Mesenchymal stem cell (in vitro differentiated cells and primary cell): ENCODE measurements at regions not wholly inside any gene's neighbourhood (a gene's known extent, or its start where the extent isn't known, plus 50 kb on each side); places are given as distances from the start of the nearest gene placed in this dataset.
A peak's percentile ranks its signal among the peaks of the same experiment; 100 is the strongest.

ENCODE experiments used
- DNase-seq: peaks from one replicate; pipeline ENCODE4 v3.0.0-alpha.2; 2013
- H2AFZ ChIP-seq: one replicate; pipeline ENCODE4 v1.6.1; 2013; ENCODE audit warnings: low read depth, mild to moderate bottlenecking, control low read depth, inconsistent platforms, low read length, moderate library complexity
- H2AK5ac ChIP-seq: 2 replicates; pipeline ENCODE4 v1.6.1; 2013; ENCODE audit warnings: low read length, moderate library complexity, mild to moderate bottlenecking, inconsistent platforms; ENCODE audit not compliant: severe bottlenecking
- H2BK120ac ChIP-seq: one replicate; pipeline ENCODE4 v1.6.1; 2013; ENCODE audit warnings: low read depth, mild to moderate bottlenecking, inconsistent platforms, low read length, moderate library complexity
- H2BK12ac ChIP-seq, 2 experiments: one replicate each; pipeline ENCODE4 v1.6.1; 2013; ENCODE audit warnings: inconsistent platforms in 2 of 2, low read length in 2 of 2, mild to moderate bottlenecking in 2 of 2, moderate library complexity in 2 of 2, control low read depth in 1 of 2
- H2BK15ac ChIP-seq: one replicate; pipeline ENCODE4 v1.6.1; 2013; ENCODE audit warnings: mild to moderate bottlenecking, low read depth, inconsistent platforms; ENCODE audit not compliant: poor library complexity, severe bottlenecking
- H2BK5ac ChIP-seq: 2 replicates; pipeline ENCODE4 v1.6.1; 2013; ENCODE audit warnings: low read depth, mild to moderate bottlenecking, low read length, control low read depth, inconsistent platforms; ENCODE audit not compliant: poor library complexity, severe bottlenecking
- H3K14ac ChIP-seq, 2 experiments: one replicate each; pipeline ENCODE4 v1.6.1; 2013; ENCODE audit warnings: inconsistent platforms in 2 of 2, low read length in 2 of 2, control low read depth in 1 of 2, mild to moderate bottlenecking in 1 of 2, moderate library complexity in 1 of 2
- H3K18ac ChIP-seq, 2 experiments: one replicate each; pipeline ENCODE4 v1.6.1; 2013; ENCODE audit warnings: inconsistent platforms in 2 of 2, low read length in 2 of 2, control low read depth in 1 of 2, low read depth in 1 of 2, mild to moderate bottlenecking in 1 of 2
- H3K23ac ChIP-seq, 2 experiments: one replicate each; pipeline ENCODE4 v1.6.1; 2013; ENCODE audit warnings: inconsistent platforms in 2 of 2, low read length in 2 of 2, mild to moderate bottlenecking in 2 of 2, moderate library complexity in 2 of 2, control low read depth in 1 of 2
- H3K27ac ChIP-seq: 2 replicates; pipeline ENCODE4 v1.5.1; 2013; ENCODE audit warnings: mild to moderate bottlenecking, moderate library complexity, low read length, control low read depth, inconsistent platforms; ENCODE audit not compliant: poor library complexity, severe bottlenecking
- H3K27me3 ChIP-seq, 2 experiments: 2 replicates each; pipeline versions ENCODE4 v1.6.1 to v1.7.0; 2013; ENCODE audit warnings: low read length in 2 of 2, mild to moderate bottlenecking in 2 of 2, moderate library complexity in 2 of 2, control low read depth in 1 of 2, inconsistent platforms in 1 of 2; ENCODE audit not compliant: control insufficient read depth in 1 of 2, insufficient read depth in 1 of 2
- H3K36me3 ChIP-seq, 2 experiments: 2 replicates each; pipeline versions ENCODE4 v1.6.1 to v1.7.0; 2013; ENCODE audit warnings: low read length in 2 of 2, control low read depth in 1 of 2, inconsistent platforms in 1 of 2, low read depth in 1 of 2, mild to moderate bottlenecking in 1 of 2; ENCODE audit not compliant: insufficient read depth in 2 of 2, control insufficient read depth in 1 of 2
- H3K4ac ChIP-seq, 2 experiments: one replicate each; pipeline ENCODE4 v1.6.1; 2013; ENCODE audit warnings: inconsistent platforms in 2 of 2, low read length in 2 of 2, mild to moderate bottlenecking in 2 of 2, moderate library complexity in 2 of 2, control low read depth in 1 of 2, low read depth in 1 of 2
- H3K4me1 ChIP-seq: 2 replicates; pipeline ENCODE4 v1.6.1; 2013; ENCODE audit warnings: low read depth, low read length, control low read depth; ENCODE audit not compliant: control insufficient read depth, insufficient read depth
- H3K4me2 ChIP-seq: 2 replicates; pipeline ENCODE4 v1.6.1; 2013; ENCODE audit warnings: low read length, mild to moderate bottlenecking, inconsistent platforms; ENCODE audit not compliant: poor library complexity, severe bottlenecking
- H3K4me3 ChIP-seq, 2 experiments: 2 replicates each; pipeline versions ENCODE4 v1.5.1 to v1.7.0; 2013; ENCODE audit warnings: low read length in 2 of 2, mild to moderate bottlenecking in 2 of 2, control low read depth in 1 of 2, low read depth in 1 of 2; ENCODE audit not compliant: insufficient read depth in 1 of 2
- H3K79me1 ChIP-seq: replicated peaks from 2 replicates; pipeline ENCODE4 v1.6.1; 2013; ENCODE audit warnings: mild to moderate bottlenecking, control low read depth, low read length, inconsistent platforms; ENCODE audit not compliant: poor library complexity, severe bottlenecking
- H3K9ac ChIP-seq: 2 replicates; pipeline ENCODE4 v1.7.0; 2013; ENCODE audit warnings: mild to moderate bottlenecking, low read length, moderate library complexity
- H3K9me3 ChIP-seq: 2 replicates; pipeline ENCODE4 v1.7.0; 2013; ENCODE audit warnings: mild to moderate bottlenecking, low read length; ENCODE audit not compliant: control insufficient read depth
- H4K8ac ChIP-seq: one replicate; pipeline ENCODE4 v1.6.1; 2013; ENCODE audit warnings: inconsistent platforms, mild to moderate bottlenecking, low read length, moderate library complexity
- H4K91ac ChIP-seq: one replicate; pipeline ENCODE4 v1.6.1; 2013; ENCODE audit warnings: mild to moderate bottlenecking, low read length, inconsistent platforms
- WGBS: methylation state at CpG from one replicate; pipeline ENCODE4 v1.1.7; 2013; ENCODE audit warnings: mixed read lengths; 5-methylcytosine and 5-hydroxymethylcytosine counted together

GRCh38 chr2:47232738-47233415 is 56.6 kb upstream of the CALM2 start:
- Histone ChIP-seq H3K18ac (no peak overlapping the region), H3K27ac (peak overlapping the region; percentile 68), H2BK12ac (no peak overlapping the region), H3K9me3 (no peaks in the 10 kb centered on the region), H3K4me1 (peaks cover 16% of the 10 kb centered on the region), H3K23ac (no peak overlapping the region), H3K4me2 (no peak overlapping the region), H4K8ac (no peak overlapping the region), H2AK5ac (peak overlapping the region; percentile 11), H2AFZ (no peak overlapping the region), H3K14ac (no peak overlapping the region), H3K36me3 (no peaks in the 10 kb centered on the region), H2BK120ac (no peak overlapping the region), H2BK15ac (no peak overlapping the region), H3K4me3 (no peak overlapping the region), H3K79me1 (no peaks in the 10 kb centered on the region), H3K27me3 (no peaks in the 10 kb centered on the region), H2BK5ac (no peak overlapping the region), H4K91ac (no peak overlapping the region), H3K9ac (no peak overlapping the region), H3K4ac (no peak overlapping the region)
- peak; percentile 64 for DNase-seq
- WGBS, result 58% methylated on average over 8 of the region's 8 CpGs

GRCh38 chr2:47230418-47230817 is 54.1 kb upstream of the CALM2 start:
- H4K8ac ChIP-seq, result no peak overlapping the region
- no peak overlapping the region for H3K23ac ChIP-seq
- 89% methylated on average over 4 of the region's 4 CpGs for WGBS
- H3K18ac ChIP-seq, result no peak overlapping the region
- no peak overlapping the region for H3K14ac ChIP-seq
- H2BK12ac ChIP-seq, result no peak overlapping the region
- H3K27ac ChIP-seq, result no peak overlapping the region
- H3K4me2 ChIP-seq, result no peak overlapping the region
- H3K36me3 ChIP-seq, result no peaks in the 10 kb centered on the region
- peak; percentile 80 for DNase-seq
- H2AFZ ChIP-seq, result no peak overlapping the region
- H3K4me3 ChIP-seq, result no peak overlapping the region
- no peaks in the 10 kb centered on the region for H3K79me1 ChIP-seq
- H3K4ac ChIP-seq, result no peak overlapping the region
- H2BK5ac ChIP-seq, result no peak overlapping the region
- peak overlapping the region; percentile 76 for H3K9ac ChIP-seq
- H3K4me1 ChIP-seq, result peaks cover 18% of the 10 kb centered on the region
- no peak overlapping the region for H2AK5ac ChIP-seq
- H3K9me3 ChIP-seq, result no peaks in the 10 kb centered on the region
- no peak overlapping the region for H4K91ac ChIP-seq
- no peak overlapping the region for H2BK120ac ChIP-seq
- H2BK15ac ChIP-seq, result no peak overlapping the region
- H3K27me3 ChIP-seq, result no peaks in the 10 kb centered on the region

GRCh38 chr2:47227532-47228279 is 51.4 kb upstream of the CALM2 start:
- no peak overlapping the region for H4K8ac ChIP-seq
- WGBS, result 43% methylated on average over 7 of the region's 9 CpGs
- H2AK5ac ChIP-seq, result peak overlapping the region; percentile 75
- no peak overlapping the region for H3K27ac ChIP-seq
- peak overlapping the region in 1 of 2 experiments; percentile 29 for H3K4ac ChIP-seq
- H3K4me1 ChIP-seq, result peaks cover 22% of the 10 kb centered on the region
- no peak overlapping the region for H2AFZ ChIP-seq
- H3K4me3 ChIP-seq, result no peak overlapping the region
- no peak overlapping the region for H2BK15ac ChIP-seq
- peak overlapping the region; percentile 17 to 72 for H2BK12ac ChIP-seq
- H3K14ac ChIP-seq, result no peak overlapping the region
- peaks cover 1% of the 10 kb centered on the region for H3K79me1 ChIP-seq
- no peak overlapping the region for H3K4me2 ChIP-seq
- no peaks in the 10 kb centered on the region for H3K27me3 ChIP-seq
- H3K9ac ChIP-seq, result no peak overlapping the region
- no peak overlapping the region for H2BK5ac ChIP-seq
- no peak for DNase-seq
- peak overlapping the region; percentile 4 to 52 for H3K18ac ChIP-seq
- H3K36me3 ChIP-seq, result no peaks in the 10 kb centered on the region
- H3K9me3 ChIP-seq, result no peaks in the 10 kb centered on the region
- peak overlapping the region; percentile 62 for H4K91ac ChIP-seq
- H2BK120ac ChIP-seq, result peak overlapping the region; percentile 57
- no peak overlapping the region for H3K23ac ChIP-seq

- Histone ChIP-seq H3K4me2 (no peak overlapping the region), H4K91ac (no peak overlapping the region), H3K4ac (no peak overlapping the region), H2BK15ac (no peak overlapping the region), H3K23ac (no peak overlapping the region), H3K79me1 (peaks cover 1% of the 10 kb centered on the region), H2AK5ac (peak overlapping the region; percentile 49), H2BK5ac (no peak overlapping the region), H3K18ac (no peak overlapping the region), H2BK12ac (no peak overlapping the region), H2BK120ac (no peak overlapping the region), H3K4me1 (peaks cover 21% of the 10 kb centered on the region), H3K27ac (no peak overlapping the region), H3K14ac (no peak overlapping the region), H3K27me3 (no peaks in the 10 kb centered on the region), H3K9ac (no peak overlapping the region), H4K8ac (no peak overlapping the region), H3K4me3 (no peak overlapping the region), H2AFZ (no peak overlapping the region), H3K36me3 (no peaks in the 10 kb centered on the region), H3K9me3 (no peaks in the 10 kb centered on the region)
- no peak for DNase-seq
- no CpG with 5 or more reads among the region's 6 CpGs for WGBS
Measured at GRCh38 chr2:47226923-47227220, 50.6 kb upstream of the CALM2 start.
